Mesodermal cell (in vitro differentiated cells): ENCODE measurements at regions not wholly inside any gene's neighbourhood (a gene's known extent, or its start where the extent isn't known, plus 50 kb on each side); places are given as distances from the start of the nearest gene placed in this dataset.

Experiments
- H3K27ac ChIP-seq: 2 replicates; pipeline ENCODE4 v1.7.0; 2013; ENCODE audit warnings: mild to moderate bottlenecking, low read depth, low read length, moderate library complexity; ENCODE audit not compliant: severe bottlenecking
- H3K36me3 ChIP-seq: 2 replicates; pipeline ENCODE4 v1.7.1; 2013; ENCODE audit warnings: mild to moderate bottlenecking, low read length, moderate library complexity; ENCODE audit not compliant: control insufficient read depth, insufficient read depth
- H3K4me1 ChIP-seq: one replicate; pipeline ENCODE4 v1.7.1; 2013; ENCODE audit warnings: mild to moderate bottlenecking, low read length; ENCODE audit not compliant: insufficient read depth, control insufficient read depth, poor library complexity, severe bottlenecking
- H3K4me3 ChIP-seq: 2 replicates; pipeline ENCODE4 v1.7.0; 2013; ENCODE audit warnings: low read length, control low read depth, mild to moderate bottlenecking; ENCODE audit not compliant: insufficient read depth, poor library complexity, severe bottlenecking; ENCODE audit errors: extremely low read depth
- H3K9me3 ChIP-seq: 2 replicates; pipeline ENCODE4 v1.7.1; 2013; ENCODE audit warnings: mild to moderate bottlenecking, low read length, moderate library complexity; ENCODE audit not compliant: control insufficient read depth
- WGBS, 2 experiments: methylation state at CpG; one replicate each; pipeline ENCODE4 v1.1.5; 2013; ENCODE audit warnings: missing lambda C conversion rate in 2 of 2; ENCODE audit not compliant: insufficient coverage in 2 of 2; 5-methylcytosine and 5-hydroxymethylcytosine counted together

DNA sequence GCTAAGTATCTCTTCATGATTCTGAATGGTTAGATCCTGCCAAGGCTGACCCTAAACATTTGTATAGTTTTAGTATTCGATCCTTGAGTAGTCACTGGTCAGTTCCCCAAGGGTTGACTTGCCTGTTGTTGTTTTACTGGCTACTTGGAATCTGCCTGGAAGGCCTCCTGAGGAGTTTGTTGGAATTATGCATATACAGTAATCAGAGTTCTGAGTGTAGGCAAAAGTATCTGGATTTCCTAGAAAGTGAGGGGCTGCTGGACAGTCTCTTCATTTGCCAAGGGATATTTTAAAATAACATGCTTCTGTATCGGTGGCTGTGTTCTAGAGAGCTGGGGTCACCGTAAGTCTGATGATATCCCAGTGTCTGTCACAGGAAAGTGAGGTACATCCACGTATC, 333.2 kb upstream of the C2CD4B start:
- Histone ChIP-seq H3K27ac (no peak overlapping the region), H3K36me3 (no peaks in the 10 kb centered on the region), H3K4me3 (no peak overlapping the region), H3K4me1 (peaks cover 41% of the 10 kb centered on the region), H3K9me3 (no peaks in the 10 kb centered on the region)
- 90 to 91% methylated on average over 2 to 3 of the region's 4 CpGs for WGBS, 2 experiments

DNA sequence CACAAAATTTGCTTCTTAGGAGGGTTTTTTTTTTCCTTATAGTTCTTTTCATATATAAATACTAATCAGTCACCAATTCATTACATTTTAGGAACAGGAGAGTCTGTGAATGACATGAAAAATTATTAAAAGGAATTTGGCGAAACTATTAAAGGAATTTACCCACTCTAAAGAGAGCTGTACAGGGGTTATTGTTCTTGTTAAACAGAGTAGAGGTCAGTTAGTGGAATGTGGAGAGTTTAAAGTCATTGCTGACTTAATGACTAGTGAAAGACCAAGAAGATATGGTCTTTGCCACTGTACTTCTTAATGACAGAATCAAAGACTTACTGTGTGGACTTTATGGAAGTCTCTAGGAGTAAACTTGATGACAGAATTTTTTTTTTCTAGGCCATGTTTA, 333.6 kb upstream of the C2CD4B start:
- Histone ChIP-seq H3K36me3 (no peaks in the 10 kb centered on the region), H3K9me3 (no peaks in the 10 kb centered on the region), H3K4me3 (no peak overlapping the region), H3K4me1 (peaks cover 44% of the 10 kb centered on the region), H3K27ac (no peak overlapping the region)
- no CpG with 5 or more reads among the region's 1 CpG for whole genome bisulfite sequencing, 2 experiments

DNA sequence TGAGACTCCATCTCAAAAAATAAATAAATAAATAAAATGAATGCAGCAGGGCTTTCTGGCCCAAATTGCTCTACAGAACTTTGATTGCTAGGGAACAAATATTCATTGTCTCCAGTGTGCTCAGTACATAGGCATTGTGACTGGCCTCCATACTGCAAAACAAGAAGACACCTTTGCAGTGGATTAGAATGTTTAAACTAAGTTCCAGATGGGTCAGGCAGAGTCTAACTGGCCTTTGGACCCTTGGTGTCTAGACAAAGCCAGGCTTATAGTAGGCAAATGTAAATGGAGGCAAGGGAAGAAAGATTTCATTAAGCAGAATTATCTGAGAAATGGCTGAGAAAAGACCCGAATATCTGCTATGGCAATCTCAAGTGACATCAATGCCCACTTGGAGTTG, 335.2 kb upstream of the C2CD4B start:
- WGBS, 2 experiments = 93 to 100% methylated on average over 1 of the region's 1 CpG
- Histone ChIP-seq H3K9me3 (no peaks in the 10 kb centered on the region), H3K4me1 (peaks cover 29% of the 10 kb centered on the region)

DNA sequence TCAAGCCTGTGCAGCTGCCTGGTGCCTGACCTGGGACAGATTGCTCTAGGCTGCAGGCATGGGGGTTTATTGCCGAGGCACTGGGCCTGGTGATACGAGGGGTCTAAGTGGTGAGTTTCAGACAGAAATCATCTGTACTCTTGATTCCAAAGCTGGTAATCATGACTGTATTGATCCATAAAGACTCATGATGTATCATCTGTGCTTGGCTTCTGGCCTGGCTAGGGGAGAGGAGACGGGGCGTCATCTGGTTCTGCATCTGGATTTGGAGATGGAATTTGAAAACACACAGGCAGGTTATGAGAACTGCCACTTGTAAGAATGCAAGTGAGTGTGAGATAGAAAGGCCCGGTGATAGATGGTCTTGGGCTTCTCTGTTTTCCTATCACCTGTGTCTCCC, 337.4 kb upstream of the C2CD4B start:
- Histone ChIP-seq H3K4me1 (peaks cover 35% of the 10 kb centered on the region), H3K36me3 (no peaks in the 10 kb centered on the region)
- WGBS, 2 experiments = 85 to 98% methylated on average over 3 to 4 of the region's 5 CpGs

More for the DNA sequence above, 335.2 kb upstream of the C2CD4B start:
- no peaks in the 10 kb centered on the region for H3K36me3 ChIP-seq
- no peak overlapping the region for H3K4me3 ChIP-seq
- no peak overlapping the region for H3K27ac ChIP-seq

DNA sequence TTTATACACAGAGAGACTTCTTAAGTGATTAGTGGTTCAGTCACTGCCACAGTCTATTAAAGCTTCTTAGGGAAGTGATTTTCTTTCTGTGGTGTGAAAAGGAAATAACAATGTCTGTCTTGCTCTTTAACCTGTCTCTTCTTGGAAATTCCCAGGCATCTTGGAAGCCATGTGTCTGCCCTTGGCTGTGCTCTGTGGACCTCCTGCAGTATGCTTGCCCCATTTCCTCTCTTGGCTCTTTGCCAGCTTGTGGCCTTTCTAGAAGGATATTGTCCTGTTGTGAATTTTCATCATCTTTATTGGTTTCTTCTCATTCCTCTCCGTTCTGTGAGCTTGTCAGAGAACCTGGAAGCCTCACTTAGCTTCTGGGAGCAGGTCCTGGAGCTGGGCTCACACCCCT, 338.4 kb upstream of the C2CD4B start:
- no peaks in the 10 kb centered on the region for H3K36me3 ChIP-seq
- H3K27ac ChIP-seq = no peak overlapping the region
- no peaks in the 10 kb centered on the region for H3K9me3 ChIP-seq
- peaks cover 35% of the 10 kb centered on the region for H3K4me1 ChIP-seq
- H3K4me3 ChIP-seq = no peak overlapping the region
- WGBS, 2 experiments = 100% methylated on average over 1 of the region's 1 CpG

More for the DNA sequence above, 337.4 kb upstream of the C2CD4B start:
- no peak overlapping the region for H3K27ac ChIP-seq
- H3K9me3 ChIP-seq = no peaks in the 10 kb centered on the region
- no peak overlapping the region for H3K4me3 ChIP-seq

DNA sequence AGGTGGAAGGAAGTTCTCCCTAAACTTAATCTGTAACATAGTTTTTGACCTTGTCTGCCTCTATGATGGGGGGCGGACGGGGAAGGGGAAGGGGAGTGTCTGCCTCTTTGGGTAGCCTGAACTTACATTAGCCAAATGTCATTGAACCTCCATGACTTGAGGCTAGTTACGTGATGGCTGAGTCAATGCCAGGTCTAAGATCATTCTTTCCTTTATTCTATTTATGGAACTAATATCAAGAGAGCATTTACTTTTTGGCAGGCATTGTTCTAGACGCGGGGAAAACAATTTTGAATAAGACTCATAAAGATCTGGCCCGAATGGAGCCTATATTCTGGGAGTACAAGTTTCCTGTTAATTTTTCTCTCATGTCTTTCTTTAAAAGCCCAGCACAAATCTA, 340.7 kb upstream of the C2CD4B start:
- peak overlapping the region; percentile 75 for H3K27ac ChIP-seq
- H3K9me3 ChIP-seq = no peaks in the 10 kb centered on the region
- H3K4me1 ChIP-seq = peaks cover 30% of the 10 kb centered on the region
- H3K36me3 ChIP-seq = no peaks in the 10 kb centered on the region
- 88 to 90% methylated on average over 3 of the region's 6 CpGs for WGBS, 2 experiments
- H3K4me3 ChIP-seq = no peak overlapping the region

DNA sequence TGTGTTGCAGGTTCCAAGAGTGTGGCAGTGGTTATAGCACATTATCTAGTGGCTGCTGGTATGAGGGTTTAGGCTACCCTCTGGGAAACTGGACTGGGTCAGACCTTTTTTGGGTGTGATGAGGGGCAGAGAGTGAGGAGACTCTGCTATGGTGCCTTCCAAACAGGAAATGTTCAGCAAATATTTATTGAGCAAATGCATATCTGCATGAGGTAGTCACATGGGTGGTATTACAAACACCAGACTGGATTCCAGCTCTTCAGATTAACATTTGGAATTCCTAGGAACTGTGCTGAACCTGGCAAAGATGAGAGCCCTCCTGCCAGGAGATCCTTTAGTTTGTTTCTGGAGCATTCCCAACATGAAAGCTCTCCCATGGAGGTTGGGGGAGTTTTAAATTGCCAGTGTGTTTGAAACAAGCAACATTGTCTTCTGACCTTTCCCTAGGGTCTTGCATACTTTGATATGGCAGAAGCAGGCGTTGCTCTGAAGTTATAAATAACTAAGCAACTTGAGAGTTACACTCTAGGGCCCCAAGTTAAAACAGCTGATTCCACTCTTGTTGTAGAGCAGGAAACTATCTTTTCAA, 341.2 kb upstream of the C2CD4B start:
- Histone ChIP-seq H3K9me3 (no peaks in the 10 kb centered on the region), H3K4me3 (no peak overlapping the region), H3K4me1 (peaks cover 30% of the 10 kb centered on the region), H3K36me3 (no peaks in the 10 kb centered on the region), H3K27ac (peak overlapping the region; percentile 75)
- 0 to 22% methylated on average over 1 of the region's 1 CpG for WGBS, 2 experiments

DNA sequence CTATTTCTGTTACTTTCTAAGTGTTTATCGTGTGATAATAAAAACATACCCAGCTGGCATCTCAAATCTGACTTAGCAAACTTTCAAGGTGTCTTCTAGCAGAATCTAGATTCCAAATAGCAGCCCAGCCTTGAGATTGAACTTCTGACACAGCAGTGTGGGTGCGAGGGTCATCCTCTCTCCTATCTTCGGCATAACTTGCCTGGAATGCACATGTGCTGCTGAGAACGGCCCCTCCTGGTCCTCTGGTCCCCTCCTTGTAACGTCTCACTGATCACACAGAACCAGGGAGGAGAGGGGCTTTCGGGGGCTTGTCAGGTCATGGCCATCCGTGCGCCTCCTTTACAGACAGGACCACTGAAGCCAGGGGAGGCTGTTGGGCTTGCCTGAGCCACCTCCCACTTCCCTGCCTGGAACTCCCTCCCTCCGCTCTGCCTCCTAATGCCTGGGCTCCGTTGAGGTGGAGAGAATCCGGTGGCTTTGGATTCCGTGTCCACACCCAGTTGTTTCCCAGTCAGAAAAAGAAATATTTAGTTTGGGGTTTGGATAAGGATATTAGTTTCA, 344.4 kb upstream of the C2CD4B start:
- Histone ChIP-seq H3K27ac (no peak overlapping the region), H3K36me3 (no peaks in the 10 kb centered on the region), H3K4me3 (no peak overlapping the region), H3K4me1 (peaks cover 16% of the 10 kb centered on the region), H3K9me3 (no peaks in the 10 kb centered on the region)
- 80 to 100% methylated on average over 2 to 4 of the region's 12 CpGs for WGBS, 2 experiments

DNA sequence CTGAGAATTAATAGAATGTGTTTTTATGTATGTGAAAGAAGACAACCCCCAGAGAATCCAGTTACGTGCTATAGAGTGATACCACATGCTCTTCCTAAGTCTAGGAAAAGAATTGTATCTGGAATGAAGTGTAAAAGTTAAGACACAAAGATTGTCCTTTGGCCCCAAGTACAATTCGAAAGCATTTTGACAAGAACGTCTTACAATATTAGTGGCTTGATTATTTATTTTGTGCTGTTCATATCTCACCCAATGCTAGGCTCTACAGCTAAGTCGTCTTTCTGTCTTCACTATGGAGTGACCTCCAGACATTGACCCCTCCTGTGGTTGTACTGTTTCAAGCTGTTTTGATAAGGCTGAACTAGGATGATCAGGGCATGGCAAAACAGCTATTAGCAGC, 345.7 kb upstream of the C2CD4B start:
- 100% methylated on average over 1 to 2 of the region's 4 CpGs for WGBS, 2 experiments

DNA sequence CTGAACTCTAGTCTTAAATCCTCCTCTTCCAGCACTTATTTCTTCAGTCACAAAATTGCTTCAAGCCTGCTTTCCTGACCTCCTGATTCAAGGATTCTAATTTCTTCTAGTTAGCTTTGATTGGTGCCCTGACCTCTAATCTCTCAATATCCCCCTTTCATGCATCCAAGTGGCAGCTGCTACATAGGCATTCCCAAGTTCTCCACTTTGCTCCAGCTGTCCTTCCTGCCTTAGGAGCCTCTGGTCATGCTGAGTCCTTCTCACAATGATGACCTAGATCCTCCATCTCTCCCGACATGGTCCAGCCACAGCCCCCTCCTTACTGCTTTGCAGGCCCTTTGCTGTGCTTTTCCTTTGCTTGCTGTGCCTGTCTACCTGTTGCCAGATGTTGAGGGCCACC, 347.8 kb upstream of the C2CD4B start:
- Histone ChIP-seq H3K4me3 (no peak overlapping the region), H3K27ac (no peak overlapping the region), H3K36me3 (no peaks in the 10 kb centered on the region), H3K4me1 (no peaks in the 10 kb centered on the region), H3K9me3 (no peaks in the 10 kb centered on the region)
- 71 to 100% methylated on average over 1 of the region's 1 CpG for WGBS, 2 experiments

More for the DNA sequence above, 345.7 kb upstream of the C2CD4B start:
- Histone ChIP-seq H3K36me3 (no peaks in the 10 kb centered on the region), H3K9me3 (no peaks in the 10 kb centered on the region), H3K4me3 (no peak overlapping the region), H3K27ac (no peak overlapping the region), H3K4me1 (peaks cover 16% of the 10 kb centered on the region)

DNA sequence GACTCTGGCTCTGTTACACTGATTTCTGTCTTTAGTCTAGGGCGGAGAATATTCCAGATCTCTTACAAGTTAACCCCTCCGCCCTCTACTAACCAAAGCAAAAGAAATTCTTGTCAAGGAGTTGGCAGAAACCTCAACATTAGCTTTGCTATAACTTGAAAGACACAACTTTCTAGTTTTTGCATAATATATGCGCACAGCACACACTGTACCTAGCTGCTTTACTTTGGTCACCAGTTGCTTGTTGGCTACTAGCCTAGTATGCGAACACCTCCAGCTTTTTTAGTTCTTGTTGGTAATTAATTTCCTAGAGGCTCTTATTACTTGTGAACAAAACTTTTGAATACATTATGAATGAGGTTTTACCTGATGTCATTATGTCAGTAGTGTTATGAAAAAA, 348.8 kb upstream of the C2CD4B start:
- Histone ChIP-seq H3K4me1 (no peaks in the 10 kb centered on the region), H3K27ac (no peak overlapping the region), H3K36me3 (no peaks in the 10 kb centered on the region), H3K9me3 (no peaks in the 10 kb centered on the region), H3K4me3 (no peak overlapping the region)
- 75 to 86% methylated on average over 1 of the region's 4 CpGs for WGBS, 2 experiments
